ENCODE measurements at regions not wholly inside any gene's neighbourhood (a gene's known extent, or its start where the extent isn't known, plus 50 kb on each side); places are given as distances from the start of the nearest gene placed in this dataset.

DNA sequence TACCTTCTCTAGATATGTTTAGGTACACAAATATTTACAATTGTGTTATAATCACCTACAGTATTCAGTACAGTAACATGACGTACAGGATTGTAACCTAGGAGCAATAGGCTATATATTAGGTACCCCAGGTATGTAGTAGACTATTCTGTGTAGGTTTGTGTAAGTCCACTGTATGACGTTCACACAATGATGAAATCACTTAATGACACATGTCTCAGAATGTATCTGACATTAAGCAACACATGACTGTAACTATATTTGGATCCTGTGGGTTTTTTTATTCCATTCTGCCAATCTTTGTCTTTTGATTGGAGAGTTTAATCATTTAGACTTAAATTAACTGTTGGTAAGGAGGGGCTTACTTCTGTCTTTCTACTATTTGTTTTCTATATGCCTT lies 52.1 kb downstream of the STYXL2 start:
- no peak overlapping the region for H3K4me3 ChIP-seq (ENCODE audit: low read length)
- no peak for DNase-seq (ENCODE audit: low read depth, low spot score)

DNA sequence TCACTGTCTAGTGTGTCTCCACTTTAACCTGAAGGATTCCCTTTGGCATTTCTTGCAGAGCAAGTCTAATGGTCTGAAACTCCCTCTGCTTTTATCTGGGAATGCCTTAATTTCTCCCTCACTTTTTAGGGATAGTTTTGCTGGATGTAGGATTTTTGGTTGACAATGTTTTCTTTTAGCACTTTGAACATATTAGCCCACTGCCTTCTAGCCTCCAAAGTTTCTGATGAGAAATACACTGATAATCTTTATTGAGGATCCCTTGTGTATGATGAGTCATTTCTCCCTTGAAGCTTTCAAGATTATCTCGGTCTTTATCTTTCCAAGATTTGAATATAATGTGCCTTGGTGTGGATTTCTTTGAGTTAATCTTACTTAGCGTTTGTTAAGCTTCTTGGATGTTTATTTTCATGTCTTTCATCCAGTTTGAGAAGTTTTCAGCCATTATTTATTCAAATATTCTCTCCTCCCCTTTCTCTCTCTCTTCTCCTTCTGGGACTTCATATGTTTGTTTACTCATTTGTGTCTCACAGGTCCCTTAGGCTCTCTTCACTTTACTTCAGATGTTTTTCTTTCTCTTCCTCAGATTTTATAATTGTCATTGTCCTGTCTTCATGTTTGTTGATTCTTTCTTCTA lies 53.1 kb downstream of the STYXL2 start:
- DNase-seq (ENCODE audit: low read depth, low spot score): no peak
- no peak overlapping the region for H3K4me3 ChIP-seq (ENCODE audit: low read length)

DNA sequence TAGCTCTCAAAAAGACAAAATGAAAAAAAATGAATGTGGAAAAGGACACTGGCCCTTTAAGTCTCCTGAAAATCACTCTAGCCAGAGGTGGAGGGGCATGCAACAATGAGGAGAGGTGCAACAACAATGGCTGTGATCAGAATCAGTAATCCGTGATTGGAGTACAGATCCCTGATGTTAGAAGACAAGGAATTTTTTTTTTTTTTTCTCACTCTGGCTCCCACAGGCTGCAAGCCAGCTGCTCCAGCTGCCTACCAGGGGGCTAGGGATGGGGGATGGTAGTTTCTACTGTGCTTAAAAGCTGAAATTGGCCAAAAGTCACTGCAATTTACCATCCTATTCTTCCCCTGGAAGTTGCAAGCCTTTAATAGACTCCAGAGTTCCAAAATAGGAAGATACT lies 54.5 kb downstream of the STYXL2 start:
- DNase-seq (ENCODE audit: low read depth, low spot score): no peak
- no peak overlapping the region for H3K4me3 ChIP-seq (ENCODE audit: low read length)

DNA sequence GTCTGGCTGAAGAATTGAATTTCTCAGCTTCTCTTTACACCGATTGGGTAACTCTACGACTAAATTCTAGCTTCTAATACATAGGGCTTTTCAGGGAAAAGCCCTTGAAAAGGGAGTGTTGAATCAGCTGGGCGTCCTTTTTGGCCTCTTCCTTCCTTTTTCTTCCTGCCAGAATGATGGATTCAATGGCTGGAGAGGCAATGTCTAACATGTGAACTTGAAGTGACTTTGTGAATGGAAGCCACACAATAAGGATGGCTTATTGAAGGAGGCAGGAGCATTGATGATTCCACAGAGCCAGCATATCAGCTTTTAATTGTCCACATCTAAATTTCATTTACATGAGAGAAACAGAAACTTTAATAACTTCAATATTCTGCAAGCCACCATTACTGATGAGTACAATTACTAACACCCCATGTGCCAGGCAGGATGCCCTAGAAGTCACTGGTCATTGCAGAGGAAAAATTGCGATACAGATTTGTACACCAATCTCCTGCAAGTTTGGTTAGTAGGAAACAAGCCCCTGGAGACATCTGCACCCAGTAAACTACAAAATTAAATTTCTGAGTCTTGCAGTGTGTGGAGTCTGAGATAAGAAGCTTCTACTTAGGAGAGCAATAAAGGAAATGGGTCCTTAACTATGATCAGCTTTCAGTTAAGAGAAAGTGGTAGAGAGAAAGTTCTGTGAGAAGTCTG lies 56.1 kb downstream of the STYXL2 start:
- no peak overlapping the region for H3K4me3 ChIP-seq (ENCODE audit: low read length)
- DNase-seq (ENCODE audit: low read depth, low spot score): no peak

DNA sequence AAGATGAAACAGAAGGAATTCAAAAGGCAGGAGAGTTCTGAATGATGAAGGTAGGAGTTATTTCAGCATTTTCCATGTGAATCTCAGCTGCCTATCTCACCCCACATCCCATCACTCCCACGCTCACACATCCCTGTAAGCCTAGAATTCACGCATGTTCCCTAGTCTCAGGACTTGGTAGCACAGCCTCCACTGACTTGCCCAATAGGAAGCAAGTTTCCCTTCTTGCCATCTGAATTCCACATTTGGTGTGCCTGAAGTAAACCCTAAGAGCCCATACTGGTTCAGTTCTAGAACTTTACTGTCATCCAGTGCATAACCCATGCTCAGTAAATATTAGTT lies 56.6 kb downstream of the STYXL2 start:
- H3K4me3 ChIP-seq (ENCODE audit: low read length): no peak overlapping the region
- no peak for DNase-seq (ENCODE audit: low read depth, low spot score)

DNA sequence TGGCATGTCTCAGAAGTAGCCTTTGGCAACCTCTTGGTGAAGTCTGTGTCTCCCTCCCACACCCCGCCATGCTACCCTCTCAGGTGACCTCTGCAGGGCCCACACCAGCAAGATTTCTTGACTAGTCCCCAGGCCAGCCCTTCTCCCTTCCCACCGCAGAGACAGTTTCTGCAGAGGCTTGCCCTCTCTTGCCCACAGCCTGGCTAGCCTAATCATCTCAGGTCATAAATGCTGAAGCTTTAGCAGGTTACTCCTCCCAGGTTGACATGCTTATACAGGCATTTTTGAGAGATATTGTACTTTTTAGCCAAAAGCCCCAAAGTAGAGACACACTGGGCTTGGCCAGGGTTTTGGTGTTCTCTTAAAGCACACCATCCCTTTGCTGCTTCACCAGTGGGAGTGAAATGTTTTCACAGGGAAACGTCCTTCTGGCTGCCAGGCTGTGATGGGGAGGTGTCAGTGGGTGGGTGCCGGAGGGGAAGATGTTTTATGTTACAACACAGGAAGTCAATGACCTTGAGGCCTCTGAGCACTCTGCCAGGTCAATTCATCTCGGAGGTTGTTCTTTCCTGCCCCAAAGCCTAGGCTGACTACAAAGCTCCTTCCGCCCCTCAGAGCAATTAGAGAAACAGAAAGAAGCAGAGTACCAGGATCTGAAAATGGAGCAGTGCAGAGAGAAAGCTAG lies 58.5 kb downstream of the STYXL2 start:
- H3K4me3 ChIP-seq (ENCODE audit: low read length): no peak overlapping the region
- DNase-seq (ENCODE audit: low read depth, low spot score): peak; percentile 39

DNA sequence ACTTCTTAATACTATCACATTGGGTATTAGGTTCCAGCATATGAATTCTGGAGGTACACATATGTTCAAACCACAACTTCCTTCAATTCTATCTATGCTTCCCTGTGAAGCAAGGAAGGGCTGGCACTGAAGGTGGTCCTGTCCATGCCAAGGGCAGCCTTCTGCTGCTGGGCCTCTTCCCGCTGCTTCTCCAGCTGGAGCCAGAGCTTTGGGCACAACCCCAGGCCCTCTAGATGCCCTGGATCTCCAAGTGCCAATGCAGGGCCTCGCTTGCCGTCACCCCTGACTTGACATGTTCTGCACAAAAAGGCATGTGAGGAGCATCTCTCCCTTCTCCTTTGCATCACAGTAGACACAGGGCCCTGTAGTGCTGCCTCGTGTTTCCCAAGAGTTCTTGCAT lies 62.6 kb downstream of the STYXL2 start:
- DNase-seq (ENCODE audit: low read depth, low spot score): no peak
- no peak overlapping the region for H3K4me3 ChIP-seq (ENCODE audit: low read length)

DNA sequence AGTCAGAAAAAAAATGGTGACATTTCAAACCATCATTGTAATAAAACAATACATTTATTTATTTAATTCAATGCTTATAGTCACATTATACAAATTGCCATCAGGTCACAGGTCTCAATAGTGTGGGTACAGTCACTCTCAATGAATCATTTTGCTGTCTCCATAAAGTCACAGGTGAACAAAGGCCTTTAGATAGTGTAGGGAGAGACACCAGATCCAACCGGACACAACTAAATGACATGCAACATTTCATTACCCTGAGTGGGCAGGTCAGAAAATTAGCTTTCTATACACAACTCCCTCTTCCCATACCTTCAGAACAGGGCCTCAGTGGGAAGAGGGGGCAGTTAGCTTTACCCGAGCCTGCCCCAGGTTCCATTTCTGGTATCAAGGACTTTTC lies 63.2 kb downstream of the STYXL2 start:
- no peak overlapping the region for H3K4me3 ChIP-seq (ENCODE audit: low read length)
- no peak for DNase-seq (ENCODE audit: low read depth, low spot score)

DNA sequence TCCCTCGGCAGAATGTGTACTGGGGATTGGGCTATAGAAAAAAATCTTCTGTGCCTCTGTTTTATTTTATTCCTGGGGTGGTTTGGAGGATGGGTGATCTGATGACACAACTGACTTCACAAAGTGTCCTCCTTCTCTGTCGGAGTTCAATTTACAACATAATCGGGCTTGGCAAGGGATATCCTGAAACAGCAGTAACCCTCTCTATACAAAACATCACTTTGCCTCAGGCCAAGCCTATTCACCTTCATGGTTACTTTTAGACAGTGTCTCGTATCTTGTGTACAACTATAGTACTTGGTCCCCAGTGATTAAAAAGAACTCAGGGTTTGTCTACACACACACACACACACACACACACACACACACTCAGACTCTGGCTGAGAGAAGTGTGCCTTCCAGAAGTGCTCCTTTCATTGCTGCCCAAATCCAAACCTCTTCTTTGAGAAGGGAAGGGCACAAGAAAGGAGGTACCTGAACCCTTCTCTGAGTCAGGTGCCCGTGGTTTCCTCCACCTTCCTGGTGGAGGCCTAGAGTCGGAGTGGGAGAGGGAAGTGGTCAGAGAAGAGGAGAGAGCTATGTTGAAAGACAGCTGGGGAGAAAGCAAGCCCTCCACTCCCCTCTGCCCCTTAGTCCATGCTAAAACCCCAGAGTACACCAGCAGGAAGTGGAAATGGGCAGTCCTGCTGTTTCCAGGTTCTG lies 62.4 kb upstream of the POU2F1 start:
- no peak overlapping the region for H3K4me3 ChIP-seq (ENCODE audit: low read length)
- DNase-seq (ENCODE audit: low read depth, low spot score): no peak

DNA sequence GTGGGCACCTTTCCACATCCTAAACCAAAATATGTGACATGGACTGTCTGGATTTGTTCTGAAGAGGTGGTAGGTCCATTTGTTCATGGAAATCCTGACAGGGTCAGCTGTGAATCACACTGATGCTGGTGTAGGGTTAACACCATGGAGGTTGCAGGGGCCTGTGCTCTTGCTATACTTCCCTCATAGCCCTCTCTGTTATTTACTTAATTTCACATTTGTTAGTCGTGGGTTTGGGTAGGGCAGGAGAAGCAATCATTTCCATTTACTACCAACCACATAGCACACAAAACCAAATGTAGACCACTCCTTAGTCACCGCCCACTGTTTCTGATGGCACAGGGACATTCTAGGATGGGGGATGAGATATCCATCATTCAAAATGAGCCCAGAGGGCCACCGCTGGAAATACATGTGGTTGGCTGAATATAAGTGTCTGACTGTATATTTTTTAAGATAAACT lies 61.8 kb upstream of the POU2F1 start:
- H3K4me3 ChIP-seq (ENCODE audit: low read length): no peak overlapping the region

DNA sequence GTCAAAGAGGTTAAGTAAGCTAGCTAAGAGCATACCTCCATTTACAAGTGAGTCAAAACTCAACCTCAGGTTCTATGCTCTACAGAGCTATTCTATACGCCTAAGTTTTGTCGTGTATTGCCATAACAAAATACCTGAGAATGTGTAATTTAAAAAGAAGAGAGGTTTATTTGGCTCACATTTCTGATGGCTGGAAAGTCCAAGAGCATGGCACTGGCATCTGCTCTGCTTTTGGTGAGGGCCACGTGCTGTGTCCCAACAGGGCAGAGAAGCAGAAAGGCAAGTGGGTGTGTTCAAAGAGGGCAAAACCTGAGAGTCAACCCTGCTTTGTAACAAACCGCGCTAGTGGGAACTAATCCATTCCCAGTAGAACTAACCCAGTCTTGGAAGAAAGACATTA lies 60.9 kb upstream of the POU2F1 start:
- DNase-seq (ENCODE audit: low read depth, low spot score): no peak
- no peak overlapping the region for H3K4me3 ChIP-seq (ENCODE audit: low read length)

More for the DNA sequence above, 61.8 kb upstream of the POU2F1 start:
- DNase-seq (ENCODE audit: low read depth, low spot score): no peak

DNA sequence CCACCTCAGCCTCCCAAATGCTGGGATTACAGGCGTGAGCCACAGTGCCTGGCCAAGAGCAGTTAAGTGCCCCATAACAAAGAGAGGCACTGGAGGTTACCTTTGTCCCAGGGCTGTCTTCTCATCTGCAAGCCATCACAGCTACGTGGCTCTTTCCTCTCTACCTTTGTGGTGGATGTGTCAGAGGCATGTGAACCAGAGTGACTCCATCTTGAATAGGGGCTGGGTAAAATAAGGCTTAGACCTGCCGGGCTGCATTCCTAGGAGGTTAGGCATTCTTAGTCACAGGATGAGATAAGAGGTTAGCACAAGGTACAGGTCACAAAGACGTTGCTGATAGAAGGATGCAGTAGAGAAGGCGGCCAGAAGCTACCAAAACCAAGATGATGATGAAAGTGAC lies 59.4 kb upstream of the POU2F1 start:
- no peak for DNase-seq (ENCODE audit: low read depth, low spot score)
- H3K4me3 ChIP-seq (ENCODE audit: low read length): no peak overlapping the region

DNA sequence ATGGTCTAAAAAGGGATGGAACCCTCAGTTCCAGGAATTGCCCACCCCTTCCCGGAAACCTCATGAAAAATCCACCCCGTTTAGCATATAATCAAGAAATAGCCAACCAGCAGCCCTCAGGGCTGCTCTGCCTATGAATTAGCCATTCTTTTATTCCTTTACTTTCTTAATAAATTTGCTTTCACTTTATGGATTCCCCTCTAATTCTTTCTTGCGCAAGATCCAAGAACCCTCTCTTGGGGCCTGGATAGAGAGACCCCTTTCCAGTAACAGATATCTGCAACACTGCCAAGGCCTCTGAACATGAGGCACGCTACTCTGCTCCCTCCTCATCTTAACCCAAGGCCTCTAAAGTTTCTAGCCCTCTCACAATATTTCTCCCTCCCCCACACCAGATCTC lies 58.9 kb upstream of the POU2F1 start:
- no peak overlapping the region for H3K4me3 ChIP-seq (ENCODE audit: low read length)
- no peak for DNase-seq (ENCODE audit: low read depth, low spot score)

DNA sequence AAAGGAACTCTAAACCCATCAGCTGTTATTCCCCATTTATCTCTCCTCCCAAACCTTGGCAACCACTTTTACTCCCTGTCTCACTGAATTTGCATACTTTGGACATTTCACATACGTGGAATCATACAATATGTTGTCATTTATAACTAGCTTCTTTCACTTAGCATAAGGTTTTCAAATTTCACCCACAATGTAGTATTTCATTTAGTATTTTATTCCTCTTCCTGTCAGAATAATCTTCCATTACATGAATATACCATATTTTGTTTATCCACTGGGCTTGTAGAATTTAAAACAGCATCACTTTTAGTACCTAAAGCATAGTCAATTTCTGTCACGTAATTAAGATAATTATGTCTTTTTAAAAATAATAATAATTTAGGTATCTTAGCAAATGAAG lies 55.5 kb upstream of the POU2F1 start:
- H3K4me3 ChIP-seq (ENCODE audit: low read length): no peak overlapping the region
- no peak for DNase-seq (ENCODE audit: low read depth, low spot score)

DNA sequence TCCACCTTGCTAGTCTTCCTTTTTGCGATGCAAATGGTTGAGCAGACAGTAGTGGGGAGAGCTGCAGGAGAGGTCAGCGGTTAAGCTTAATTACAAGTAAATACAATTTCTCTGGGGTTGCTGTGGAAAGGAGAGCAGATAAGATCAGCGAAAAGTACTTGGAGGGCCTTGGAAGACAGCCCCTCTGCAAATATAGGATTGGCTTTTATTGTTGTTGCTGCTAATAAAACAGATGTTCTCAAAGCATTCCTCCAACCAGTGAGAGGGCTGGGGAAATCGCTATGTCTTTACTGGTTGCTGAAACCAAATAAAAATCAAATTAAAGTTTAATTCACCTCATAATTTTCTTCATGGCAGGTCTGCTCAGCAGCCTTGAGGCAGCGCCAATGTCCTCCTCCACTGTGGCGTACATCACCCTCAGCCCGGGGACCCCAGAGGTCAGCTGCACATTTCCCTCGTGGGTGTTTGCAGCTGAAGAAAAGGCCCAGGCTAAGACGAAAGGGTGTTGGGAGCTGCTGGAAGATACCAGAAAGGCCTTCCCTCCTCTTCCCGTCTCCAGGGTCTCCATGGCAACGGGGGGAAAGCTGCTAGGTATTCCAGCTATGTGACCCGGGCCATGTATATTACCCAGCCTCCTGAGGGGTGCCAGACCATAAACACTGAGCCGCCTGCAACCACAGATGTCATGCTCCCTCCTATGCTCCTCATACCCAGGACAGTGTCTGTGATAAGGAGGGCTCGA lies 54.6 kb upstream of the POU2F1 start:
- H3K4me3 ChIP-seq (ENCODE audit: low read length): no peak overlapping the region
- DNase-seq (ENCODE audit: low read depth, low spot score): no peak

DNA sequence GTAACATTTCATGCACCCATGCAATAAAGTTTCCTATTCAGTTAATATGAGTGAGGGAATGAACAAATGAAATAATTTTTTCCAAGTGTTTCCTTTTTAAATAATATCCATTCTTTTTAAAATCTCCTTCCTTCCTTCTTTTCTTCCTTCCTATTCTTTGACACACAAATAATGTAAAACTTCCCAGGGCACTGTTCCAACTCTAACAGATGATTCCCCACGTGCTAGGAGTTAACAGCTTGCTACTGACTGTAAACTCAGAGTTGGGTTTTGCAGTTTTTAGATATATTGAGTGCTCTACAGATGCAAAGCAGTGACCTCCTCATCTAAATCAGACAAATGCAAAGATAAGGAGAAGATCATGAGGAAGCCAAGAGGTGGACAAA lies 54.0 kb upstream of the POU2F1 start:
- no peak for DNase-seq (ENCODE audit: low read depth, low spot score)
- no peak overlapping the region for H3K4me3 ChIP-seq (ENCODE audit: low read length)

DNA sequence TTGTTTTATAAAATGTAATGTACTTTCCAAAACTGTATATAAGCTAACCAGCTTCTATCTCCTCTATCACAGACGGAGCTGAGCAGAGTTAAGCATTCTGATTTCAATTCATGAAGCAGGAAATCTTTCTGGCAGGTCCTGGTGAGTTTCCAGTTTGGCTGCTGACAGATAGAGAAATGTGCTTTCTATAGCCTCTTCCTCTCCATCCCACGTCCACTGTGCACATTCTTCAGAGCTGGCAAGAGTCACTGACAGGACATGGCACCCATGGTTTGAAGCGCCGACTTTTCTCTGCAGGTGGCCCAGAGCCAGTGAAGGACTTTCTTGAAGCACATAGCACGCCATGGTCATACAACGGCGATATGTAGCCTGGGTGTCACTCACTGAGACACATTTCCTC lies 52.3 kb upstream of the POU2F1 start:
- no peak overlapping the region for H3K4me3 ChIP-seq (ENCODE audit: low read length)
- DNase-seq (ENCODE audit: low read depth, low spot score): no peak

DNA sequence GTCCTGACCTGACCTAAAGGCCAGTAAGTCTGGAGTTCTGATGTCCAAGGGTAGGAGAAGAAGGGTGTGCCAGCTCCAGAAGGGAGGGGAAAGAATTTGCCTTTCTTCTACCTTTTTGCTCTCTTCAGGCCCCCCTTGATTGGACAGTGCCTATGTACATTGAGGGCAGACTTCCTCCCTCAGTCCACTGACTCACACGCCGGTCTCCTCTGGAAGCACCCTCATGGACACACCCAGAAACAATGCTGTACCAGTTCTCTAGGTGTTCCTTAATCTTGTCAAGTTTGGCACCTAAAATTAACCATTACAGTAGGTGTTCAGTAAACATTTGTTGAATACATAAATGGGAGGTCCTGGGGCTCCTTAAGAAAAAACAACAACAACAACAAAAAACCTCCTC lies 51.0 kb upstream of the POU2F1 start:
- DNase-seq (ENCODE audit: low read depth, low spot score): no peak
- no peak overlapping the region for H3K4me3 ChIP-seq (ENCODE audit: low read length)

All from Jurkat, Clone E6-1 (cell line).